ENCODE measurements at regions not wholly inside any gene's neighbourhood (a gene's known extent, or its start where the extent isn't known, plus 50 kb on each side); places are given as distances from the start of the nearest gene placed in this dataset.

DNA sequence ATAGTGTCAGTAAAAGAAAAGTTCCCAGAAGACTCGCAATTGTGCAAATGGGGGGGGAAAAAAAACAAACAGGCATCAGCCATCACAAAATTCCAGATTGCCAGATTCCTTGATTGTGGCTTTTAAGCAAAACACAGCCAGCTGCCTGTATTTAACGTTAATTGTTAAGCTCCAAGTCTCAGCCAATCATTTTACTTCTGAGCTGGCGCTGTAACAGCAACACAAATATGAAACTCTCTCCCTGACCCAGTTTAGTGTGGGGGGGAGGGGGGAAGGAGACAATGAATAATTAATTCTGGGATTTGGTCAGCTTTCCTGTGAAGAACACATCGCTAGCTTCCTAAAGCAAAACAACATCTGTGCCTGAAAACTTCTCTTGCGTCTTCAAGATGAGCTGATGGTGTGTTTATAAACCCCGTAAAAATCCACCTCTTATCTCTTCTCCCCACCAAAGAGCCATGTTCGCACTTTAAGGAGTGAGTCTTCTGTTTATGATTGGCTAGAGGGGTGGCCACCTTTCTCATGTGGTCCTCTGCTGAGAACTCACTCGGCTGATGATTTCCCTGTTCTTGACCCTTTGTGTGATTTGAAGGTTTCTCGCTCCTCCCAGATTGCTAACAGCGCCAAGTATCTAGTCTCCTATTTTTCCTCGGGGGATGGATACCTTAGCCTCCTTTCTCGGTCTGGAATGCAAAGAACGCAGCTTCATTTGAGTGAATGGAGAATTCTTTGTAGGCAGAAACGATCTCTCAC is 160.2 kb upstream of the DAPK1 start:
- Histone ChIP-seq H2BK5ac (ENCODE audit: low read depth, low read length) (peak overlapping the region; percentile 86; the same call in 1 of the 2 replicates), H3K56ac (replicated peaks; ENCODE audit: insufficient read length, low read depth, low read length) (no peak overlapping the region), H3K27ac (ENCODE audit: low read depth, low read length) (peak overlapping the region; percentile 65; the same call in 1 of the 2 replicates), H3K9me3 (ENCODE audit: insufficient read depth in 2 of 2, low read depth in 1 of 2, low read length in 1 of 2) (no peaks in the 10 kb centered on the region), H3K4ac (replicated peaks; ENCODE audit: insufficient read length, low read depth, low read length) (no peak overlapping the region), H3K23ac (ENCODE audit: insufficient read length) (no peak overlapping the region), H3K4me3 (ENCODE audit: extremely low read depth in 1 of 4, insufficient read depth in 2 of 4, low read depth in 3 of 4, low read length in 4 of 4) (peak overlapping the region; percentile 11 to 61 (median 43); a peak in 5 of 8 replicates), H3K27me3 (replicated peaks in 1 of 4; ENCODE audit: control insufficient read depth in 3 of 4, extremely low read depth in 1 of 4, insufficient read depth in 3 of 4, low read length in 3 of 4) (no peaks in the 10 kb centered on the region), H4K20me1 (replicated peaks in 1 of 2; ENCODE audit: control insufficient read depth in 1 of 2, insufficient read depth in 2 of 2, low read length in 2 of 2) (no peaks in the 10 kb centered on the region), H2BK15ac (ENCODE audit: low read length) (no peak overlapping the region), H4K8ac (ENCODE audit: extremely low read depth, insufficient read depth, low read length) (no peak overlapping the region), H3K23me2 (ENCODE audit: low read depth, low read length) (no peaks in the 10 kb centered on the region; the same call in 1 of the 2 replicates), H3K79me1 (ENCODE audit: low read depth, low read length) (no peaks in the 10 kb centered on the region), H2BK20ac (ENCODE audit: low read length) (no peak overlapping the region; the same call in 1 of the 2 replicates), H2BK12ac (ENCODE audit: low read depth, low read length) (peak overlapping the region; percentile 94; the same call in 1 of the 2 replicates), H3K18ac (ENCODE audit: extremely low read depth, low read length) (peak overlapping the region; percentile 84), H3K36me3 (ENCODE audit: control insufficient read depth in 2 of 4, insufficient read depth in 4 of 4, low read length in 3 of 4) (no peaks in the 10 kb centered on the region), H2AFZ (ENCODE audit: low read length) (peak overlapping the region; percentile 45; the same call in 1 of the 2 replicates), H4K5ac (ENCODE audit: insufficient read length, low read depth, low read length) (peak overlapping the region; percentile 12), H3K79me2 (ENCODE audit: control insufficient read depth in 1 of 2, insufficient read depth in 2 of 2, low read length in 2 of 2) (no peaks in the 10 kb centered on the region), H3K4me2 (ENCODE audit: insufficient read depth in 1 of 2, low read depth in 2 of 2, low read length in 2 of 2) (peak overlapping the region; percentile 71 to 83), H3K14ac (ENCODE audit: insufficient read length) (no peak overlapping the region), H3K4me1 (replicated peaks in 1 of 4; ENCODE audit: control insufficient read depth in 3 of 4, insufficient read depth in 4 of 4, low read length in 3 of 4) (peaks cover 3 to 14% (median 13%) of the 10 kb centered on the region in 4 experiments; a peak in 6 of 7 replicates), H2BK120ac (replicated peaks; ENCODE audit: low read depth, low read length) (no peak overlapping the region), H4K91ac (replicated peaks; ENCODE audit: insufficient read length, low read length) (no peak overlapping the region), H3K9ac (replicated peaks in 1 of 4; ENCODE audit: extremely low read depth in 1 of 4, low read depth in 3 of 4, low read length in 3 of 4) (peak overlapping the region in 2 of 4 experiments; percentile 16 to 29; a peak in 3 of 7 replicates), H2AK5ac (ENCODE audit: low read depth, low read length) (no peak overlapping the region)
- POLR2A ChIA-PET (ENCODE audit: partially characterized antibody), result interaction anchor here (0.6 to 2.6 kb wide), 14 partner anchors 11 to 326 kb away, joined by 3 to 22 read pairs (median 4); partner anchors contain the start of gene DAPK1
- FAIRE-seq (peak; percentile 73), DNase-seq (ENCODE audit: low read depth in 1 of 2, low spot score in 2 of 2) (peak in 1 of 2 experiments; percentile 51)
- WGBS, 2 experiments (ENCODE audit: extremely low coverage in 1 of 2, insufficient coverage in 1 of 2, insufficient read length in 1 of 2, insufficient replicate concordance in 2 of 2, low coverage in 1 of 2, low lambda C conversion rate in 2 of 2, missing lambda C conversion rate in 1 of 2), result 4% methylated on average over 14 of the region's 14 CpGs; no CpG with 5 or more reads in 1 of the 2 experiments
- CTCF ChIA-PET (ENCODE audit: partially characterized antibody), result interaction anchor here (0.7 to 2.4 kb wide), 33 partner anchors 8 to 830 kb away, joined by 3 to 20 read pairs (median 3); partner anchors contain the start of gene DAPK1
- TF ChIP-seq CHD2 (IDR thresholded peaks at IDR 0.05; ENCODE audit: low read length) (no peak), JUN (IDR thresholded peaks at IDR 0.05; ENCODE audit: low read depth, low read length) (no peak), CEBPB (IDR thresholded peaks at IDR 0.05; ENCODE audit: low read depth, low read length) (no peak), POLR2A (IDR thresholded peaks at IDR 0.05; ENCODE audit: control extremely low read depth in 1 of 2, low read depth in 2 of 2, low read length in 2 of 2) (peak in 1 of 2 experiments; percentile 35; a peak in 1 of 3 replicates), KDM5A (IDR thresholded peaks at IDR 0.05; ENCODE audit: low read length) (no peak), POU5F1 (IDR thresholded peaks at IDR 0.05; ENCODE audit: low read depth, low read length) (no peak), YY1 (IDR thresholded peaks at IDR 0.05; ENCODE audit: low read depth, low read length) (peak; percentile 59; the same call in 1 of the 2 replicates), EGR1 (IDR thresholded peaks at IDR 0.05; ENCODE audit: borderline replicate concordance, low read depth, low read length) (no peak), CBX5 (IDR thresholded peaks at IDR 0.05; ENCODE audit: low read depth, low read length) (no peak), TAF7 (optimal IDR thresholded peaks at IDR 0.05; ENCODE audit: borderline replicate concordance, low read depth, low read length) (no peak), RFX5 (IDR thresholded peaks at IDR 0.05; ENCODE audit: borderline replicate concordance, low read depth, low read length) (no peak), BACH1 (IDR thresholded peaks at IDR 0.05; ENCODE audit: low read length) (no peak)
- TF ChIP-seq, protein P1, sequence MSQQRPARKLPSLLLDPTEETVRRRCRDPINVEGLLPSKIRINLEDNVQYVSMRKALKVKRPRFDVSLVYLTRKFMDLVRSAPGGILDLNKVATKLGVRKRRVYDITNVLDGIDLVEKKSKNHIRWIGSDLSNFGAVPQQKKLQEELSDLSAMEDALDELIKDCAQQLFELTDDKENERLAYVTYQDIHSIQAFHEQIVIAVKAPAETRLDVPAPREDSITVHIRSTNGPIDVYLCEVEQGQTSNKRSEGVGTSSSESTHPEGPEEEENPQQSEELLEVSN (IDR thresholded peaks at IDR 0.05), result no peak
